NCI-H1694 (cell line): ENCODE measurements at regions not wholly inside any gene's neighbourhood (a gene's known extent, or its start where the extent isn't known, plus 50 kb on each side); places are given as distances from the start of the nearest gene placed in this dataset.

Source experiments
- DNase-seq: peaks from one replicate; lab custom pipeline; 2025; lab: John Stamatoyannopoulos, UW

DNA sequence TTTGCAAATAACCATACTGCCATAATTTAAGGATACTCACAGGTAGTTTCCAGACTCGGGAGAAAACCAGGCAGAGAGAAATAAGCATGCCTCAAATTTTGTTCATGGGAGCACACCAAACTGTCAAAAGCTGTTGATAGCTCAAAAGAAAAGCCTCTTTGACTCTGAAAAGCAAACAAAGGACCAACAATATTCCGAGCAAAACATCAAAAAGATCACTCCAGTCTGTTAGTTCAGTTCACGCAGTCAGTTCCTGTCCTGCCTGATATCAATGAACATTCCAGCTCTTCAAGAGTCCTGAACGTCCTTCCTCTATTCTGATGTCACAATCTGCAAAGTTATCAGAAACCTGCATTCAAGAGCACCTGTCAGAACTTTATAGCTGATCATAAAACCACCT is 78.7 kb downstream of the RRM2 start:
- DNase-seq = no peak

DNA sequence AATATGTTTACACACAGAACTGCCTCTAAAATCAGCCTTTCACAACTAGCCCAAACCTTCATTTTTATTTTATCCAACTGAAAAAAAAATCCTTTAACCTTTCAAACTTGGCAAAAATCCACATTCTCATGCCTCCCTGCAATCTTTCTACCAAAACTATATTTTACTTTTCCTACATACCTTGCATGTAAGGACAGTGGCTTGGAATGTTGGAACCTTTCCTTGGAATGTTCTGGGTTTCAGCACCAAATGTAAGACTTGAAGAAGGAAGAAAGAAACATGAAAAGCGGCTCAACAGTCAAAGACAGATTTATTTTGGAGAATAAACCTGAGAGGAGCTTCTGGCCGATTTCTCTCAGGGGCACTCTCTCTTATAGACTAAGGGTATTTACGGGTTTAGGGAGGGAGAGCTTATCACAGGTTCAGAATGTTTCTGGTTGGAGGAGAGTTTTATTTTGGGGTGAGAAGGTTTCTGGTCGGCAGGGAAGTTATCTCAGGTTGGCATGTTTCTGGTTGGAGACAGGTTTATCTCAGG is 79.7 kb downstream of the RRM2 start:
- DNase-seq = no peak

DNA sequence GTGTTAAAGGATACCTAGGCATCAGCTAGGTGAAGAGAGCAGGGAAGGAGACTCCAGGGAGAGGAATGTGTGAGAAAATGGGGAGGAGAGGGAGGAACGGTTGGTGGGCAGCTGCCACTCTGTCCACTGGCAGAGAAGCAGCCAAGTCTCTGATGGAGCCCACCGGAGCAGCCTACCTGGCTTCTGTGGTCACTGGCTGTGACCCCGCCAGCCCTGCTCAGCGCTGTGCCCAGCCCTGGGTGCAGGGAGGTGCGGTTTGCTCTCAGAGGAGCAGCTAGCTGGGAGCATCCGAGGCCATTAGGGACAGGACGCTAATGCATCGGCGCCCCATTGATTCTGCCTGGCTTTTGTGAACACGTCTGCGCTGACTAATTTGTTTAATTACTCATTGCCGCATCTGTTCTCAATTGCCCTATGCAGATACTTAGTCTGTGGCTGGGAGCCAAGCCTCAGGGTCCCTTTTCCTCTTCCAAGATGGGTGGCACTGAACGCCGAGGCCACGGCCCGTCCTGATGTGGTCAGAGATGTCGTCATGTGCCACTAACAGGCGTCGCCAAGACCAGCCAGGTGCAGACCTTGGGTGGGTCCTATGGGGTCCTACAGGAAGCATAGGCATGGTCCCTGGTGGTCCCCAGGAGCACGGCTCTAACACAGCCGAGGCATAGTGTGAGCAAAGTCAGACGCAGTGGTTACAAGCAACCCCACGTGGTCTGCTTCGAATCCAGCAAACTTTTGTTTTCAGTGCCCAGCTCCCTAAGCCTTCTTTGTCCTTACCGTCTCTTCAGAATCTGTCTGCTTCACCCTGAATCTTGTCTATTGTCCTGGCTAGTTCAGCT is 82.0 kb downstream of the RRM2 start:
- peak; percentile 95 for DNase-seq

DNA sequence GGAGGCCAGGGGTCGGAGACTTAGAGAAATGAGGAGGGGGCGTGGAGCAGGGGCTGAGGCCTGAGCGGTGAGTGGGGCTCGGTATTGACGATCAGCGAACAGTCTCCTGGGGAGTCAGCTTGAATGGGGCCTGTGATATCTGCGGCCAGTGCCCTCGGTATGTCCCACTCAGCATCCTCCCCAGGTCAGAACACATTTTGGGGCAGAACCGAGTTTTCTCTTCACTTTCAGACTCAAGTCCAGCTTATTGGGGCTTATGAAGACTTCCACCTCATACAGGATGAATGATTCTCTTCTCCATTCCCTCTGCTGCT is 82.6 kb downstream of the RRM2 start:
- no peak for DNase-seq

DNA sequence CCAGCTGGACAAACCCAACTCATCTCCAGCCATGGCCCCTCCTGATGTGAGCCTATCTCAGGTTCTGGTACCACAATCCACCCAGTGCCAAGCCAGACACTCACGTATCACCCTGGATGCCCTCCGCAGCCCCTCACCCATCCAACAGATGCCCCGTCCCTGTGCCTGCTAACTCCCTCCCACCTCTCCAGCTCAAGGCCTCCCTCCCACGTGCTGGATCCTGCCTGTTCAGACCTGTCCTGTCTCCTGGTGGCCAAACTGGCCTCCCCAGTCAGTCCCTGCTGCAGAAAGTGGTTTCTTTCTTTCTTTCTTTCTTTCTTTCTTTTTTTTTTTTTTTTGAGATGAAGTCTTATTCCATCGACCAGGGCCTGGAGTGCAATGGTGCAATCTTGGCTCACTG is 86.2 kb downstream of the RRM2 start:
- peak; percentile 86 for DNase-seq

DNA sequence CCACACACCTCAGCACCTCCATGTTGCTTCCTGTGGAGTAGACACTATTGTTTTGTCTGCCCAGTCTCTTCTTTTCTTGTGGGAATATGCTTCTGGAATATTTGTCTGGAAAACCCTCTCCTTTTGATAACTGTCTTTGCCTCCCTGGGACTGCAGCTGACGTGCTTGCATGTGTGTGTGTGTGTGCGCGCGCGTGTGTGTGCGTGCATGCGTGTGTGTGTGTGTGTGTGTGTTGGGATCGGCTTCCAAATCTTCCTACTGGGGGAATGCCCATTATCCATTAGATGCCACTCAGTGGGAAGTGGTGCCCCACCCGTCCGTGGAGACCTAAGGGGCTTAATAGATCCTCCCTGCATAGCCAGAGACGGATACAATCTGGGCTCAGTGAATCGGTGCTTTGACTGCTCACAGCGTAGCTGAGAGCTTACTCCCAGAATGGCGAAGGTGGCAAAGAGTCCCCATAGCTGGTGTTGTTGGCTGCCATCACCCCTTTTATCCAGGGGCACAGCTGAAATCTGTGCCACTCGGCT is 86.9 kb downstream of the RRM2 start:
- DNase-seq = no peak

DNA sequence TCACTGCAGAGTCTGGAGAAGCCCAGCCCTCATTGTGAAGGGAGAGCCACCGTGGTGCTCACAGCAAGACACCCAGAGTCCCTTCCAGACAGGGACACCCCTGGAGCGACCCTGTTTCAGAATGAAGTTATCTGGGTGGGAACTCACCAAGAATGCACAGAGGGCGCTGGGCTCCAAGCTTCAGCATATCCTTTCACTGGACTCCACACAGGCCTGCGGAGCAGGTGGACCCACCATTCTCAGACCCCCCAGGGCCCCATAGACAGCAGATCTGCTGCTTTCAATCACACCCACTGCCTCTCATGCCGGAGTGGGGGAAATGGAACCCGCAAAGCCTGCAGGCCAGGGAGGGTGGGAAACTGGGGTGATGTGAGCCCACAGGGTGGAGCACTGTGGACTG is 87.8 kb downstream of the RRM2 start:
- DNase-seq = no peak

DNA sequence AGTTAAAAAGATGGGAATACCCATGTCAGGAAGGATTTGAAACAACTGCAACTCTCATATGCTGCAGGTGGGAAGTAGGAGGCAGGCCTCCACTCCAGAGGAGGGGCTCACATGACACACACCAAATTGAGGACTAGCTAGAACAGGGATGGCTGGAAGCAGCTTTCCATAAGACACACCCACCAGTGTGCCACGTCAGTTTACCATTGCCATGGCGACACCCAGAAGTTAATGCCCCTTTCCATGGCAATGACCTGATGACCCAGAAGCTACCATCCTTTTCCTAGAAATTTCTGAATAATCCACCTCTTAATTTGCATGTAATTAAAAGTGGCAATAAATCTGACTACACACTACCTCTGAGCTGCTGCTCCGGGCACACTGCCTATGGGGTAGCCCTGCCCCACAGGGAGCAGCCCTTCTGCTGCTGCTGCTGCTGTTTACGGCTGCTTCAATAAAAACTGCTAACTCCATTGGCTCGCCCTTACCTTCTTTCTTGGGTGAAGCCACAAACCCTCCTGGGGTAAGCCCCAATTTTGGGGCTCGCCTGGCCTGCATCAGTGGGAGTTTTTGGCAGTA is 89.4 kb downstream of the RRM2 start:
- DNase-seq = no peak

DNA sequence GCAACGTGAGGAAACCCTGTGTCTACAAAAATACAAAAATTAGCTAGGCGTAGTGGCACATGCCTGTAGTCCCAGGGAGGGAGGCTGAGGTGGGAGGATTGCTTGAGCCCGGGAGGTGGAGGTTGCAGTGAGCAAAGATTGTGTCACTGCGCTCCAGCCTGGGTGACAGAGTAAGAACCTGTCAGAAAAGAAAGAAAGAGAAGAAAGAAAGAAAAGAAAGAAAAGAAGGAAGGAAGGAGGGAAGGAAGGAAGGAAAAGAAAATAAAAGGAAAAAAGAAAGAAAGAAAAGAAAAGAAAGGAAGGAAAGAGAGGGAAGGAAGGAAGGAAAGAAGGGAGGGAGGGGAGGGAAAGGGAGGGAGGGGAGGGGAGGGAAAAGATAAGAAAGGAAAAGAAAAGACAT is 89.9 kb upstream of the HPCAL1 start:
- no peak for DNase-seq

DNA sequence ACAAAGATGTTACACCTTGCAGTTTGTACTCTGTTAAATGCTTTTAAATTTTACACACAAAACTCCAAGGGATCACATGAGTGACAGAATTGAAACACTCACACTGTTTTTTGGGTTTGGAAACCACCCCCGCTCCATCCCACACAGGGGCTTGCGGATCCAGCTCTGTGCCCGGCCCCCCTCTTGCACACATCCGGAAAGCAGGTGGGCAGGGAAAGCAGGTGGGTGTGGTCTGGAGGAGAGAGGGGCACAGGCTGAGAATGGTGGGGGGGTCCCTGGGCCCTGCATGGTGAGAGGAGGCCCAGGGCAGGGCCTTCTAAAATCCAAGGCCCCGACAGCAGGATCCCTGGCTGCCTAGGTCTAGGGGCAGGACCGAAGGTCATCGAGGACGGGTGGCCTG is 88.5 kb upstream of the HPCAL1 start:
- DNase-seq = no peak

DNA sequence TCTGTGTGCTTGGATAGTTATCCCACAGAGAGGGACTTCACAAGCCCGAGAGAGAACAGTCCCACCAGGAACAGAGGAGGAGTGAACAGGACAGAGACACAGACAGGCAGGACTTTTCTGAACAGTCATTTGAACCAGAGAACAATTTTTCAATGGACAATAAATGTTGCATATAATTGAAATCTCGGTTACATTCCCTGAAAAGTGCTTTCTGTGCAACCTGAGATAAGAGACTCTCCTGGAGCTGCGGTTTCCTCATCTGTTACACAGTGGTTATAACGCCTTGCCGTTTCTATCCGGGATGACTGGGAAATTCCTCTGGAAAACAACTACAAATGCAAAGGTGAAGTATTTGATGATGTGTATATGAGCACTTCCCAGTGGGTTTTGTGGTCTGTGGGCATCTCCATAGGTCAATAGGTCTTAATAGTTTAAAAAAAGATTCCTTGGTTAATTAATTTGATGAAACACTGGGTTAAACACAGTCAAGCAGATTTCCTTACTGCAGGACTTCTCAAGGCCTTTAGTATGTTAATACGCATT is 87.2 kb upstream of the HPCAL1 start:
- no peak for DNase-seq

DNA sequence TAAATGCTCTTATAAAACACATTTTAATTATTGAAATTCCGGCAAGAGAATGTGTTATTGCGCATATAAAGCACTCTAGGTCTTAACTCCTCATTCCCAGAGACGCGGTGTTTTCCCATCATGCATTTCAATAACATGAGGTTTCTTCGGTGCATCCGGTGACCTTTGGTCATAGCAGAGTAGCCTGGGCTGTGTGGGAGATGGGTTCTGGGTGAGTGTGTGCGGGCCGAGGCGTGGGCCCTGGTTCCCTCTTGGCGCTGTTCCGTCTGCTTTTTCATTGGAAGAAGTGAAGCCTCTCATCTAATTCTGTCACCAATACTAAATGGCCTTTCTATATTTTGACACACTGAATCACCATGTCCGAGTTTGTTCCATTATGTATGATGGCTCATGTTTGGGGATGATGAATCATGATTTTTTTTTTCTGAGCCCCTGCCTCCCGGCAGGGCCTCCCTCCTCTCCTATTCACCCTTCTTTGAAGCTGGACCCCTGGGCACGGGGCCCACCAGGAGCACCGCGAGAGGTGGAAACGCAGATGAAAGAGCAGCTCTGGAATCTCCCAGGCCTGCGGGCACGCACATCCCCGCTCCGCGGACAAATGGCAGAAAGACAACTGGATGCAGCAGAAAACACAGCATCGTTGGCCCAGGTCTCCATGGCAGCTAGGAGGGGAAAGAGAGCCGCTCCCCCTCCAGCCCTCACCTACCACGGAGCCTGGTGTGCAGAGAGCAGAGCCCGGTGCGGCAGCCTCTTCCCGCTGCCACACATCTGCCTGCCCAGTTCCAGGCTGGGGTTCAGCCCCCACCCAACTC is 85.8 kb upstream of the HPCAL1 start:
- no peak for DNase-seq

DNA sequence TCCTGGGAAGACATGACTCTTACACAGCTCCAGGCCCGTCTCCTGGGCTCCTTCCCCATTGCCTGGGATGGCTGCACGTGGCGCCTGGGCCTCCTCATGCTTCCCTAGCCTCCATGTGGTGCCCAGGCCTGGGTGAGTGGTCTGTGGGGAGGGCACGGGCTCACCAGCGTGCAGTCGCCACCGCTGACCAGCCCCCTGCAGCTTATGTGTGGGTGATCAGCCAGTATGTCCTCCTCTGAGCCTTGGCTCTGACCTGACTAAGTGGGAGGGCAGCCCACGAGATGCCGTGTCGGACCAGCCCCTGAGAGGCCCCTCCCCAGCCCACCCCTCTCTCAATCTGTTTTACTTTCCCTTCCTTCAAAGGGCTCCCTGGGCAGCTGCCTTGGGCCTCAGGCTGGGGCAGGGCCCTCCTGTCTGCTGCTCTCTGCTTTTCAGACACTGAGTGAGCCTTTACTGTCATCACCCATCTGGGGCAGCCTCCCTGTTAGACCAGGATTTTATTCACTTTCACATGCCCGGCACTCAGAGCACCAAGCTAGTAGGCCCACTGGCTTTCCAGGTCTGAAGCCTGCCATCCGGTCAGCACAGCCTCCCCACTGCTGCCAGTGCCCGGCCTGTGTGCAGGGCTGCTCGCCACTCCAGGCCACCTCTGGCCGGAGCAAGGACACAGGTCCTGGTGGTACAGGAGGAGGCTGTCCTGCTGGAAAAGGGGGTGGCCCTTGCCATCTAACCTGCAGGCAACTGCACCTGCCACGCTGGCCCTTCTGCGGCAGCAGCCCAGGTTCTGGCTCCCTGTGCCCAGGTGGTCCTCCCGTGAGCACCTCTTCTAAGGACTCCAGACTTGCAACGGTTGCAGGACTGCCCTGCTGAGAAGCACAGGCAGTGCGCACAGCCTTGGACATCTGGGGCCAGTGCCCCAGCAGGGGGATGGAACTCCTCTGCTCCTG is 84.9 kb upstream of the HPCAL1 start:
- no peak for DNase-seq

DNA sequence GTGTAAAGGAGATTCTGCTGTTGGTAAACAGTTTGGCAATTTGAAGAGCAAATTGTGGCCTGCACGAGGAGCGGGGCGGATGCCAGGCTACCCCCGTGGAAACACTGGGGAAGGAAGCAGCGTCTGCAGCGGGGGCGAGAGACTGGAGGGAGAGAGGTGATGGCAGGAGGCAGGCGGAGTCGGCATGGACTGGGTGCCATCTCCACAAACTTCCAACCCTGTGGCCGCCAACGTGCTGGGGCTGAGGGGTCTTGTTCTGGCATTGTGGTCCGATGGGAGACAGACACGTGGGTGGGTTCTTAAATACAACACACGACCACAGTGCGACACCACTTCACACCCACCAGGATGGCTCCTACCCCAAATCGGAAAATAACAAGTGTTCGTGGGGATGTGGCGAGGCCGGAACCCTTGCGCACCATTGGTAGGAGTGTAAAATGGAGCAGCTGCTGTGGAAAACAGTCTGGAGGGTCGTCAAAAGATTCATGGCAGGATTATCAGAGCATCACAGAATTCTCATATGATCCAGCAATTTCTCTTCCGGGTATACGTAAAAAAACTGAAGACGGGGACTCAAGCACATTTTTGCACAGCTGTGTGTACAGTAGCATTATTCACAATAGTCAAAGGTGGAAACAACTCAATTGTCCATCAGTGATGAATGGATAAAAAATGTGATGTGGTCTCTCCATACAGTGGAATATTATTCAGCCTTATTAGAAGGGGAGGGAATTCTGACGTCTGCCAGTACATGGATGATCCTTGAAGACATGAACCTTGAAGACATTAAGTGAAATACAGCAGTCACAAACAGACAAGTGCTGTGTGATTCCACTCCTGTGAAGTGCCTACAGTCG is 82.4 kb upstream of the HPCAL1 start:
- no peak for DNase-seq

DNA sequence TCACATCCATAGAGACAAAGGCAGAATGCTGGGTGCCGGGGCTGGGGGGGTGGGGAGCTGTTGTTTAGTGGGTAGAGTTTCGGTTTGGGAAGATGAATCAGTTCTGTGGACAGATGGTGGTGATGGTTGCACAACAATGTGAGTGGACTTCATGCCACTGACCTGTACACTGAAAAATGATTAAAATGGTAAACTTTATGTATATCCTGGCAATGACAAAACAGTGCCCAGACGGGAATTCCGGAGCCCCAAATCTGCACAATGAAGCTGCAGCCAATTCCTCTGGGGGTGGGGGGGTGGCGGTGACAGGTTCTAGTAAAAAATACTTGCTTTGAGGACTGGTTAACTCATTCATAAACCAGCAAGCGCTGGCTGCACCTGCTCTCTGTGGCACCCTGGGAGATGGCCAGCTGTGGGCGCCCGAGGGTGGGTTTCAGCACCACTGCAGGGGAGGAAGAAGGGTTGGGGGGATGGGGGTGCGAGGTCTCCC is 81.8 kb upstream of the HPCAL1 start:
- DNase-seq = no peak

DNA sequence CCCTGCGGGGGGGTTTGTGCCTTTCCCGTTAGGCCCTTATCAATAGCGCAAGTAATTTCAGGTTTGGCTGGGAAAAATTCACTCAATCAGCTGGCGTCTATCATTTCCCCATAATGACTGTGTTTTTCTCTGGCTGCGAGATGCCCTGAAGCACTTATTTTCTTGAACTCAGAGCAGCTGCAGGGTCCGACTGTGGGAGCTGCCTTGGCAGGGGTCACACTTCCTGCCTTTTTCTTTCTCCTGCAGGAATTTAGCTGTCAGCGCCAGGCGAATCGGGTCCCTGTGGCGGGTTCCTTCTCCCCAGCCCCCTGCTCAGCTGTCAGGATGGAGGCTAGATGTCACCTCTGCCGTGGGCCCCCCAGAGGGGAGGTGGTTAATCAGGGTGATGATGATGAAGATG is 81.3 kb upstream of the HPCAL1 start:
- no peak for DNase-seq

DNA sequence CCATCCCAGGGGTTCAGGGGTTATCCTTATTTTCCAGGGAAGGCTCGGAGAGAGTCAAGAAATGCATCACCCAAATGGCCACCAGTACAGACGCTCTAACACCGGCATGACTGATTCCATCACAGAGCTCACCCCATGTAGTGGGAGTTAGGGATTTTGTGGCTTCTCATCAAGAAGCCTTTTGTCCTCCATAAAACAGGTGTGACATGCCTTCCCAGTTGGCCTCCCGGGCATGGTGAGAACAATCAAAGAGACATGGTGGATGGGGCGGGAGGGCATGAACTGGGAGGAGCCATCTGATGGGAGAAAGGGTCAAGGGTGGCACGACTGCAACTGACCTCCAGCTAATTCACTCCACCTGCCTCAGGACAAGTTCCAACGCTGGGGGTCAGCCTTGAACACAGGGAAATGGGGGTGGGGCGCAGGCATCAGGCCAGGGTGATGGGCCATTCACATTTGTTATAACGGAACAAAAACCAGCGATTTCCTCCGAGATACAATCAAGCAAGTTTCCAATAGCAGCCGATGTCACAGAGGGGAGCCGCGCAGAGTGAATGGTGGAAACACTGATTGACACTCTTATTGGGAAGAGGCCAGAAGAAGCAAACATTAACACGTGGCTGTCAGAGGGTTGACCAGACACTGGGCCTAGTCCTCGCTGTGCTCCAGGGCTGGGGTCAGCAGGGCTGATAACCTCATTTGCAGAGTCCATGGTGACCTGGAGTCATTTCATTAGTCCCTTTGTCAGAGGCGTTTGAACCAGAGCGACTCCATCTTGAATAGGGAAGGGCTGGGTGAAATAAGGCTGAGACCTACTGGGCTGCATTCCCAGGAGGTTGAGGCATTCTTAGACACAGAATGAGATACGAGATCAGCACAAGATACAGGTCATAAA is 80.5 kb upstream of the HPCAL1 start:
- DNase-seq = no peak

DNA sequence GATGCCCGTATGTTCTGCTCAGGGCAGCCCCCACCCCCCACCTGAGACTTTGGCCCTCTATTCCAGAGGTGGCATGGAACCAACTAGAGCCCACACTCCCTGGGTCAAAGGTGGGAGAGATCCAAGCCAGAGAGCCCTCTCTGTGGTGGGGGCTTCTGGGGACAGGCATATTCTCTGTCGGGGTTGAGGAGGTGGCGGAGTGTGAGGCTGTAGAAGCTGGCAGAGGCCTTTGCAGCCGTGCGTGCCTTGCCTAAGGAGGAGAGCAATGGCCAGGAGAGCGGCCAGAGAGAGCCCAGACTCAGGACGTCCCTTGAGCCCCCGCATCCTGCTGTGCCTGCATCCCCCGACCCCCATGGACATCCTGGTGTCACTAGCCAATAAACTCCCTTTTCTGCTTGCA is 79.2 kb upstream of the HPCAL1 start:
- no peak for DNase-seq
